ENCODE measurements at regions not wholly inside any gene's neighbourhood (a gene's known extent, or its start where the extent isn't known, plus 50 kb on each side); places are given as distances from the start of the nearest gene placed in this dataset.

- peak; percentile 37 for DNase-seq
These were observed 127.7 kb upstream of the LRFN2 start for GRCh38 chr6:40714576-40715564.

GRCh38 chr6:40714143-40714542 lies 127.0 kb upstream of the LRFN2 start:
- DNase-seq, result no peak

DNA sequence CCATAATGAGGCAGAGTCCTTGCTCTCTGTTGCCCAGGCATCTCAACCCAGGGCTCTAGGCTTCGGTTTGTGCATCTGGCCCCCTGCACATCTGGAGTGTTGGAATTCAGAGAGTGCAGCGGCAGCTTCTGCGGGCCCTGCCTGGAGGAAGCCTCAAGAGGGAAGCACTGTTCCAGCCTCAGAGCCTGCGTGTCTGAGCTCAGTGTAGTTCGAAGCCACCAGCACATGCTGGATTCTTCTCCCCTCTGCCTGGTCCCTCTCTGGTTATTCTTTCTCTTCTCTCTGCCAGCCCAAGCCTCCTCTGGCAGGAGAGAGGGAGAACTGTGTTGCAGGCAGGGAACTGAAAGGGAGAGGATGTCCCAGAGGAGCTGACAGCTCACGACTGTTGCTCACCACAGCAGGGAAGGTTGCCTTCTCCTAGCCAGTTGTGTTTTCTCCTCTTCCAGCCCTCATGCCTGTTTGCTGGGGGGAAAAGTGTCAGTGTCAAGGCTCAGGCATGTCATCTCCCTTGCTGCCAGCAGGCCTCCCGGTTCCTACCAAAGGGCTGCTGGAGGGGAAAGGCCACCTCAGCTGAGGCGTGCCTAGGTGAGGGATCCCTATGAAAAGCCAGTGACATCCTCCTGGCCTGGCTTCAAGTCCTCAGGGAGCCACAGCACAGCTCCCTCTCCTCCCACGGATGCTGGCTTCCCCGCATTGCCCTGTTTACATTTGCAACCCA lies 126.0 kb upstream of the LRFN2 start:
- DNase-seq, result peak; percentile 27

DNA sequence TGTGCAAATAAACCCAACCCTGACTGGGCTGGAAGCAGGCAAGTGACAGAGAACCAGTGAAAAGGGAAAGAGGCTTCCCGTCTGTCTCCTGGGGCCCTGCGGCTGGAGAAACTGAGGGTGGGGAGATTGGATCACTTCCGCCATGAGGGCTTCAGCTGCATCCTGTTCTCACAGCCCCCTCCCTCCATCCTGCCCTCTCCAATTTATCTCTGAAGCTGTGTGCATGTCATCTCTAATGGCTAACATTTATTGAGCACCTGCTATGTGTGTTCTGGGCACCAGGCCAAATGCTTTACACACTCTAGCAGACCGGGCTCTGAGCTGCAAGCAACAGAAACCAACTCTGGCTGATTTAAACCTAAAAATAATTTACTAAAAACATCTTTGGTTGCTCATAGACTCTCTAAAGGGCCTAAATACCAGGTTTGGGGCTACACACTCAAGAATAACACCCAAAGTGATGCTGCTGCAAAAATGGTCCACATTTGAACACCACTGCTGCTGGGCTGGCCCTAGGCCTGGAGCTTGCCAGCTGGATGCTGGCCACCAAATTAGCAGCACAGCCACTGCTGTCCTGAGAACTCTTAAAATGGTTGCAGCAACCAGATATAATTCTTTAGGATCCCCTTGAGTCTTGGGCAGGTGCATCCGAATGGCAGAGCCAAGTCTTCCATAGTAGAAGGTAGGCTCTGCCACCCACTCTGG lies 123.6 kb upstream of the LRFN2 start:
- DNase-seq, result peak; percentile 94

DNA sequence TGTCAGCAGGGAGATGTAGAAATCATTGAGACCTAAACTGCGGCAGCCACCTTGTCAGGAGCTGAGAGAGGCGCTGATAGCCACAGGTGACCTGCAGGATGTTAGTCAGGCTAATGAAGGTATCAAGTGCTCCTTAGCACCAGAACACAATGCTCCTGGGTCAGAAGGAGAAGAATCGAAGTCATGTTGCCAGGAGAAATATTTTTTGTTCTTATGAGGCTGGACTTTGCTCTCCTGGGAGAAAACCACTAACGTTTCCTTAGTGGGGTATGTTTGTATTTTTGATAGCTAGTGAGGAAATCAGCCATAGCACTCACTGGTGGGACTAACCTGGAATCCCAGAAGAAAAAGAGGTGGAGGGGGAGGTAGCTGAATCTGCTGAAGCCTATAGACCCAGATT lies 120.9 kb upstream of the LRFN2 start:
- DNase-seq, result no peak

GRCh38 chr6:40706178-40706577 lies 119.0 kb upstream of the LRFN2 start:
- no peak for DNase-seq

- DNase-seq, result no peak
These were observed 118.2 kb upstream of the LRFN2 start for GRCh38 chr6:40705354-40705753.

GRCh38 chr6:40701352-40702007 lies 114.3 kb upstream of the LRFN2 start:
- no peak for DNase-seq

DNA sequence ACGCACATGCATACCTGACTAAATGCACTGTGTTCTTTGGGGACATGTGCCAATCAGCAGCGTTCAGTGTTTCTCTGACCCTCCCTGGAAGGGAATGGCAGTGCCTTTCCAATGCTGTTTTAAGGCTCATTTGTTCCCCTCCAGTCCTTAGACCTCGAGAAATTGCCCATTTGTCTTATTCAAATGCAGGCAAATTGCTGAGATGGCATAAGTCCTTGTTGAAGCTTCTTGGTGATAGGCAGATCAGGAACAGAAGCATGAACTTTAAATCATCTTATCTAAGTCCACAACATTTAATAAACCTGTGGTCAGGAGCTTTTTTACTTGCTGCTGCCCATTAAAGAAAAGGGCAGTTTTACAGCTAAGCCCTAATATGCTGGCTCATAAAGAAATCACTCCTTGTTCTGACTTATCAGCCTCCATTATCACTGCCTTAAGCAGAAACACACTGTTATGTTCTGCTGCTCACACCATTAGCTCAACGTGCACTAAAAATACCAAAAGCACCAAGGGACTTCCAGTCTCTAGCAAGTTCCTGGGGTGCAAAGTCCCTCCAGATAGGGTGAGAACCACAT lies 112.9 kb upstream of the LRFN2 start:
- DNase-seq, result no peak

DNA sequence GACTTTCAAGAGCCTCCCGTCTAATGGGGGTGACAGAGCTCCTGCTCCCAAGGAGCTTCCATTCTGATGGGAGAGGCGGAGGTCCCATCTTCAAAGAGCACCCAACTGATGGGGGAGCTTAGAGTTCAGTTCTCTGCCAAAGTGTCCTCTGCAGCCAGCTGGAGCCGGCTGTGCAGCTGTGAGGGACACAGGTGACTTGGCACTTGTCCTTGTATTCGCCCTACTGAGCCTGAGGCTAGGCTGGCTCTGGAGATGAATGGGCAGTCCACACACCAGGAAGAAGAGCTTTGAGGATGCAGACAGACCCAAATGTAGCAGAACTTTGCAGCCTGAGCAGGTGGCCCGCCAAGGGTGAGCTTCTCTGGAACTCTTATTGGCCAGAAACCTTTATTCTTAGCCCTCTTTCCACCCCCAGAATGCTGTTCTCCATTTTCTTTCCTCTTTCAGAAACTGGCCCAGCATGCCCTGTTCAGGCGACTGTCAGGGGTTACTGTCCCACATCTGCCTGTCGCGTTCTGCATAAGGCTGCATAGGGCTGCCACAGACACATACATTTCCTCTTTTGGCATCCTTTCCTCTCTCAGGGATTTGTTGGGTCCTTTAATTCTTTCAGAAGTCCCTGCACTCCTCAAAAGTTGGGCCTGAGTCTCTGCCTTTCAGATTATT lies 108.7 kb upstream of the LRFN2 start:
- peak; percentile 85 for DNase-seq

DNA sequence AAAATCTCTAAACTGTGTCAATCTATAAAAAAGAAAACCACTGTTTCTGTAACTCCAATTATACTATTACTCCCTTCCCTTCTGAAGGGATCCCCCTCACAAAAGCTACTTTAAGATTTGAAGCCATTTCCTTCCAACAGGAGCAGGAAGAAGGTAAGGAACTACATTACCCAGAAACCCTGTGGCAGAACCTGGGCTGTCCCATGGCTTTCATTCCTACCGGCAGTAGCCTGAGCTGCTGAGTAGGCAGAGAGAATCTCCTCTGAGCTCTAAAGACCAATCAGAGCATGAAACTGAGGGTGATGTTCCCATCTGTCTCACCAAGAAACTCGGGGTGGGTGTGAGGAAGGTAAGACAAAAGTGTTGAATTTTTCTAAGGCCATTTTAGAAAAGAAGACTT lies 108.0 kb upstream of the LRFN2 start:
- peak; percentile 87 for DNase-seq

GRCh38 chr6:40693768-40694167 lies 106.6 kb upstream of the LRFN2 start:
- DNase-seq, result no peak

GRCh38 chr6:40692337-40692736 lies 105.2 kb upstream of the LRFN2 start:
- no peak for DNase-seq

DNA sequence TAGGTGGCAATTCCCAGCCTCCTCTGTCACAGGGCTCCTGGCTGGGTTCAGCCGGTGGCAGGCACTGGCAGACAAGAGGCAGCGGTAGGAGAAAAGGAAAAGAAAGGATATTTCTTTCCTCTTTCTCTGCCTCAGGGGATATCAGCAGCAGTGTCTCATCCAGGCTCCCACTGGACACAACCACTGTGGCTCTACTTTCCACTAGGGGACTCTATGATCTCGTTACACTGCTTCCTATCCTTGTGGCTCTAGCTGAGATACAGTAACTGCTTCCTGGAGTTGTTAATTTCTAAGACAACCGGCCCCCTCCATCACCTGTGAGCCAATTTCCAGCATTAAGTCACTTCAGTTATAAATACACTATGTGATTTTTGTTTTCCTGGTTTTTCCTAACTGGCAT lies 102.0 kb upstream of the LRFN2 start:
- DNase-seq, result no peak

DNA sequence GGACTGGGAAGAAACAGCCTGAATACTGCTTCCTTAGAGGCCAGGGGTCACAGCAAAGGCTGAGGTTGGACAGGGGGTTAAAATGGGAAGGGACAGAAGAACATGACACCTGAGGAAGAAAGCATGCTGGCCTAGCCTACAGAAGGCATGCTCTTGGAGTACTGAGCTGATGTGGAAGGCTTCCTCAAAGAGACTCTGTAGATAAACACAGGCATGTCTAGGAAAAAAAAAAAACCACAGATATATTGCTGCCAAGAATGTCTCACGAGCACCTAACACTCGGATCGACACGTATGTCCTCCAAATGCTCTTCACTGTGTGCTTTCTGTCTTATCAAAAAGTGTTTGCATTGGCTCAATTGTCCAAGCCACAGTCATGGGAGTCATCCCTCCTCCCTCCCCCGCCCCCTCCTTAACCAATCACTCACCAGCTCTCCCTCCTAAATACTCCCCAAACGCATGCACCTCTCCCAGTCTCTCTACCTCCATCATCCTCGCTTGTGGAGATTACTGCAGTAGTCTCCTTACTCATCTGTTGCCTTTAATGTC lies 101.1 kb upstream of the LRFN2 start:
- DNase-seq, result no peak

- no peak for DNase-seq
These were observed 98.7 kb upstream of the LRFN2 start for GRCh38 chr6:40685862-40686261.

- DNase-seq, result no peak
These were observed 94.5 kb upstream of the LRFN2 start for GRCh38 chr6:40681622-40682021.

DNA sequence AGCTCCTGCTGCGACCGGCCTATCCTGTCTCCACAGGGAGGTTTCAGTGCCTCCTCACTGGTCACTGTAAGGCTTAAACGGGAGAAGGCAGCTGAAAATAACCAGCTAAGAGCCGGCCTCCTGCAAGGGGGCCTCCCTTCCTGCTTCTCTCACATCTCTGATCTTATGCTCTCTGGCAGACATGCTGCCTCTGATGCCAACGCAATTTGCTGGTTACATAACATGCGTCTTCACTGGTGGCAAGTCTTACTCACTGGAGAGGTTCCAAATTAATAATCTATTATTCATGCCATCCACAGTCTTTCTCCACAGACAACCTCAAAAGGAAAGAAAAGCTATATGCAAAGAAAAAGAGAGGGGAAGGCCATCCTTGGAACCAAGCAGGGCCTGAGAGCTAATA lies 91.8 kb upstream of the LRFN2 start:
- no peak for DNase-seq

GRCh38 chr6:40674170-40674569 lies 87.0 kb upstream of the LRFN2 start:
- DNase-seq, result peak; percentile 89

DNA sequence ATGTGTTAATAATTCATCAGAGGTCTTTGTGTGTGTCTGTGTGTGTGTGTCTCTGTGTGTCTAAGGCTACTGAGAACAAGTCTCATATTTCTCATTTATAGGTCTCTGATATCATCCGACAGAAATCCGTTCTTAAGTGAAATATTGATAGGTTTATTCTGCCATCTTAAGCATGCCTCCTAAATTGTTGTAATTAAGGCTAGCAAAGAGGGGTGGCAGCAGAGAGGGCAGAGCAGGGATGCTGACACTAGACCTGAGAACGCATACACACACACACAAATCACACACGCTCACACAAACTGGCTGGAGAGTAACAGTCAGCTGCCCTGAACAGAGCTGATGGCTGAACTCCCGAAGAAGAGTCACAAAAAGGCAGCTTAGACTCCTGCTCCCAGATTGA lies 84.9 kb upstream of the LRFN2 start:
- DNase-seq, result peak; percentile 69

GRCh38 chr6:40671694-40672050 lies 84.5 kb upstream of the LRFN2 start:
- DNase-seq, result peak; percentile 95
